IPS-18c (cell line): ENCODE measurements at regions not wholly inside any gene's neighbourhood (a gene's known extent, or its start where the extent isn't known, plus 50 kb on each side); places are given as distances from the start of the nearest gene placed in this dataset.

Experiments used
- H3K4me3 ChIP-seq: 2 replicates; pipeline ENCODE4 v1.7.0; 2013; ENCODE audit warnings: low read depth, mild to moderate bottlenecking, low read length, moderate library complexity; ENCODE audit not compliant: insufficient read depth
- H3K9me3 ChIP-seq: one replicate; pipeline ENCODE4 v1.6.1; 2013; ENCODE audit warnings: mild to moderate bottlenecking, low read length, moderate library complexity; ENCODE audit not compliant: control insufficient read depth, insufficient read depth

- H3K4me3 ChIP-seq = no peak overlapping the region
- H3K9me3 ChIP-seq = no peaks in the 10 kb centered on the region
Measured at GRCh38 chr6:16817594-16817993, 56.3 kb upstream of the ATXN1 start.

GRCh38 chr6:16816891-16817290, 55.6 kb upstream of the ATXN1 start:
- no peaks in the 10 kb centered on the region for H3K9me3 ChIP-seq

GRCh38 chr6:16812993-16813392, 51.7 kb upstream of the ATXN1 start:
- no peaks in the 10 kb centered on the region for H3K9me3 ChIP-seq
- no peak overlapping the region for H3K4me3 ChIP-seq

More at GRCh38 chr6:16816891-16817290, 55.6 kb upstream of the ATXN1 start:
- no peak overlapping the region for H3K4me3 ChIP-seq

- Histone ChIP-seq H3K9me3 (no peaks in the 10 kb centered on the region), H3K4me3 (no peak overlapping the region)
Measured at GRCh38 chr6:16811277-16811979, 50.2 kb upstream of the ATXN1 start.
